Lung (tissue), 11 donors: ENCODE measurements at regions not wholly inside any gene's neighbourhood (a gene's known extent, or its start where the extent isn't known, plus 50 kb on each side); places are given as distances from the start of the nearest gene placed in this dataset.

Experiments
- ATAC-seq: fragments of 200-7000 bp; cut with Tn5 transposase; one replicate; pipeline ENCODE4 v1.9.1; 2020; ENCODE audit warnings: moderate number of reproducible peaks; ENCODE audit not compliant: insufficient read depth, low FRiP score
- DNase-seq, 3 donors: peaks; one replicate each; pipeline ENCODE4 v3.0.0-alpha.2; 2013 to 2017
- H3K27ac ChIP-seq, 2 donors: one replicate each; pipeline ENCODE4 v1.5.1; 2013; ENCODE audit warnings: mild to moderate bottlenecking in 2 of 2, moderate library complexity in 2 of 2, control low read depth in 1 of 2, inconsistent platforms in 1 of 2, low read depth in 1 of 2, low read length in 1 of 2
- H3K27me3 ChIP-seq, 3 donors: one replicate each; pipeline ENCODE4 v1.5.1; 2013; ENCODE audit warnings: low read length in 2 of 3; ENCODE audit not compliant: control insufficient read depth in 3 of 3, insufficient read depth in 3 of 3
- H3K36me3 ChIP-seq, 4 donors: one replicate each; pipeline ENCODE4 v1.5.1; 2013; ENCODE audit warnings: low read length in 4 of 4, mild to moderate bottlenecking in 1 of 4, moderate library complexity in 1 of 4; ENCODE audit not compliant: control insufficient read depth in 4 of 4, insufficient read depth in 4 of 4
- H3K4me1 ChIP-seq, 5 donors: one replicate each; pipeline ENCODE4 v1.5.1; 2013; ENCODE audit warnings: low read length in 5 of 5, mild to moderate bottlenecking in 2 of 5, moderate library complexity in 1 of 5; ENCODE audit not compliant: control insufficient read depth in 5 of 5, insufficient read depth in 5 of 5
- H3K4me3 ChIP-seq: one replicate; pipeline ENCODE4 v1.5.1; 2013; ENCODE audit warnings: mild to moderate bottlenecking, control low read depth, moderate library complexity
- H3K9ac ChIP-seq, 2 donors: one replicate each; pipeline ENCODE4 v1.5.1; 2013; ENCODE audit warnings: low read length in 2 of 2, control low read depth in 1 of 2; ENCODE audit not compliant: insufficient read depth in 1 of 2
- H3K9me3 ChIP-seq, 4 donors: one replicate each; pipeline ENCODE4 v1.5.1; 2013; ENCODE audit warnings: low read length in 3 of 4, mild to moderate bottlenecking in 1 of 4, moderate library complexity in 1 of 4; ENCODE audit not compliant: control insufficient read depth in 4 of 4, insufficient read depth in 3 of 4
- CTCF ChIP-seq: IDR thresholded peaks from 2 replicates; pipeline ENCODE4 v1.5.1; 2012; ENCODE audit warnings: mild to moderate bottlenecking; ENCODE audit errors: control extremely low read depth, extremely low read depth
- WGBS, 2 donors: extraction: QIAGEN DNeasy Blood & Tissue Kit; methylation state at CpG; one replicate each; pipeline ENCODE4 v1.1.7; 2013; 5-methylcytosine and 5-hydroxymethylcytosine counted together
- donor health status: control.
- donor health status: control.
- donor health status: Bipolar disorder and iron deficiency.
- donor health status: healthy.
- donor health status: DM: yes; HTN: yes; CAD: no.

- Histone ChIP-seq H3K9me3 (no peaks in the 10 kb centered on the region), H3K27me3 (no peaks in the 10 kb centered on the region), H3K36me3 (no peaks in the 10 kb centered on the region), H3K4me1 (no peaks in the 10 kb centered on the region), H3K4me3 (no peak overlapping the region), H3K27ac (no peak overlapping the region), H3K9ac (no peak overlapping the region)
- no peak for TF ChIP-seq CTCF
- DNase-seq (no peak), ATAC-seq (no peak)
- WGBS, 2 donors, result 44 to 56% methylated on average over 5 of the region's 5 CpGs
Observed at GRCh38 chrX:145727476-145727875, 90.2 kb upstream of the SLITRK2 start.

GRCh38 chrX:145729635-145730034 is 88.0 kb upstream of the SLITRK2 start:
- Histone ChIP-seq H3K9me3 (no peaks in the 10 kb centered on the region), H3K36me3 (no peaks in the 10 kb centered on the region), H3K27ac (no peak overlapping the region), H3K4me1 (no peaks in the 10 kb centered on the region), H3K9ac (no peak overlapping the region), H3K27me3 (no peaks in the 10 kb centered on the region), H3K4me3 (no peak overlapping the region)
- no peak for TF ChIP-seq CTCF
- ATAC-seq (no peak), DNase-seq (no peak)
- 69 to 92% methylated on average over 6 of the region's 6 CpGs for WGBS, 2 donors

GRCh38 chrX:145735036-145735435 is 82.6 kb upstream of the SLITRK2 start:
- H3K9ac ChIP-seq, result no peak overlapping the region
- H3K9me3 ChIP-seq, result no peaks in the 10 kb centered on the region
- H3K27ac ChIP-seq, result no peak overlapping the region
- no peaks in the 10 kb centered on the region for H3K4me1 ChIP-seq
- no peak for DNase-seq
- 57 to 80% methylated on average over 1 of the region's 1 CpG for WGBS, 2 donors
- TF ChIP-seq CTCF, result no peak
- ATAC-seq, result no peak
- H3K27me3 ChIP-seq, result no peaks in the 10 kb centered on the region
- no peaks in the 10 kb centered on the region for H3K36me3 ChIP-seq
- H3K4me3 ChIP-seq, result no peak overlapping the region

GRCh38 chrX:145751943-145752342 is 65.7 kb upstream of the SLITRK2 start:
- Histone ChIP-seq H3K4me1 (no peaks in the 10 kb centered on the region), H3K36me3 (no peaks in the 10 kb centered on the region), H3K4me3 (no peak overlapping the region), H3K9me3 (peaks cover 0 to 5% (median 2%) of the 10 kb centered on the region in 4 donors), H3K9ac (no peak overlapping the region), H3K27me3 (no peaks in the 10 kb centered on the region), H3K27ac (no peak overlapping the region)
- DNase-seq (peak; percentile 29 to 73 (median 60)), ATAC-seq (no peak)
- WGBS, 2 donors, result 53 to 75% methylated on average over 2 of the region's 2 CpGs
- TF ChIP-seq CTCF, result no peak
